22Rv1 (cell line): ENCODE measurements at regions not wholly inside any gene's neighbourhood (a gene's known extent, or its start where the extent isn't known, plus 50 kb on each side); places are given as distances from the start of the nearest gene placed in this dataset.

ENCODE experiments used
- CTCF ChIP-seq: fragments of 450-650 bp; IDR thresholded peaks from 2 replicates; pipeline ENCODE4 v1.5.1; 2017; ENCODE audit warnings: mild to moderate bottlenecking
- ZFX ChIP-seq: fragments of 450-650 bp; IDR thresholded peaks from 2 replicates; pipeline ENCODE4 v1.6.1; 2017; ENCODE audit warnings: antibody characterized with exemption, borderline replicate concordance

- TF ChIP-seq CTCF (no peak), ZFX (no peak)
These were observed 532.0 kb upstream of the GBE1 start for GRCh38 chr3:82293435-82293834.
